ENCODE measurements at regions not wholly inside any gene's neighbourhood (a gene's known extent, or its start where the extent isn't known, plus 50 kb on each side); places are given as distances from the start of the nearest gene placed in this dataset.
"Not testable (repeated sequence)": the region's sequence is repeated elsewhere in the genome, so short reads cannot be mapped to it uniquely, and the experiment has no call there.

DNA sequence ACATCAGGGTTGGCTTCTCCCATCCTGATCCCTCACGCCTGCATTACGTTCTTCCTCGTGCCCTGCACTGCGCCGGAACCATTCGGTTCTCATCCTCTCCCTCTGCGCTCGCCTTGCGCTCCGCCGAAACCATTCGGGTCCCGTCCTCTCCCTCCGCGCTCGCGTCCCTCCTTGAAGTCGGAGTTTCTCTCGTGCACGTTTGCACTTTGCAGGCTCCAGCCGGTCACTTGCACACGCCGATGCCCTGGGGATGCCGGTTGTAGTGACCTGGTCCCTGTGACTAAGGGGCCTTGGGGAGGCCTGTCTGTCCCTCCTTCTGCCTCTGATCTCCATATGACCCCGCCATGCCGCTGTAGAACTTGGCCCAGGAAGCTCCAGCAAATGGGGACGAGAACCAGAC lies 265.8 kb downstream of the TEX29 start:
- DNase-seq, result no peak

DNA sequence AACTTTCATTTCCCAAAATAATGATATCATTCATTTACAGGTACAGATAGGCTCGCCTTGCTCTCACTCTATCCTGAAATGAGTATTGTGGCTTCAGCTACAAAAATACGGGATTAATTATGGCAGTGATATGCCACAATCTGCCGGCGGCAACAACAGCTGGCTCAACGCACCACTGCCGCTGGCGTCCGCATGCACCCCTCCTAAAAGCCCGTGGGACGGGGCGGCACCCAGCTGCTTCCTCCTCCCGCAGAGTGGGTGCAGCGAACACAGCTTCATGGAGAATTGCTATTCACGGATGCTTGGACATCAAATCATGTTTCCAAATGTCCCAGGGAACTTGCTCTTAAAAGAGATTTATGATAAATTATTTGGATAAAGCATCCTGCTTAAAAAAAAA lies 266.8 kb downstream of the TEX29 start:
- no peak for DNase-seq

DNA sequence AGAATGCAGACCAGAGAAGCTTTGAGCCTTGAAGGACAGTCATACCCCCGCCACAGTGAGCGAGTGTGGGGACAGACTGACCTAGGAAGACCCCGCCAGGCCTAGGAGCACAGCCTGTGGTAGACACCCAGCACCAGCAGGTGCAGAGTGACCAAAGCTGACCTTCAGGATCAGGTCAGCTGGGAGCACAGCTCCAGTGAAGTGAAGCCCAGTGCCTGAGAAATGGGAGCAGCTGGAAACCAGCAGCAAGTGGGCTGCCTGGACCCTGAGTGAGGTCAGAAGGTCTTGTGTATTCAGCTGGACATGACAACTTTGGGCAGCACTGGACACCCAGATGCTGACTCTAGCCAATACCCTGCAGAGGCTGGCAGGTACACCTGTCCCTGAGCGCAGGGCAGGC lies 268.9 kb downstream of the TEX29 start:
- no peak for DNase-seq

DNA sequence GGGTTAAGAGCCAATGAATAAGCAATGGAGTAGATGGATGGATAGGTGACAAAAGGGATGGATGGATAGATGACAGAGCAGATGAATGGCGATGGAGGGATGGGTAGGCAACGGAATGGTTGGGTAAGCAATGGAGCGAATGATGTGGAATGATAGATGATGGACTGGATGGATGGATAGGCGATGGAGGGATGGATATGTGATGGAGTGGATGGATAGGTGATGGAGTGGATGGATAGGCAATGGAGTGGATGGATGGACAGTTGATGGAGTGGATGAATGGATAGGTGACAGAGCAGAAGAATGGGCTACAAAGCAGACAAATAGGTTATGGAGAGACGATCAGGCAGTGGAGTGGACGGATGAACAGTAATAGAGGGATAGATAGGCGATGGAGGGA lies 269.6 kb downstream of the TEX29 start:
- no peak for DNase-seq

DNA sequence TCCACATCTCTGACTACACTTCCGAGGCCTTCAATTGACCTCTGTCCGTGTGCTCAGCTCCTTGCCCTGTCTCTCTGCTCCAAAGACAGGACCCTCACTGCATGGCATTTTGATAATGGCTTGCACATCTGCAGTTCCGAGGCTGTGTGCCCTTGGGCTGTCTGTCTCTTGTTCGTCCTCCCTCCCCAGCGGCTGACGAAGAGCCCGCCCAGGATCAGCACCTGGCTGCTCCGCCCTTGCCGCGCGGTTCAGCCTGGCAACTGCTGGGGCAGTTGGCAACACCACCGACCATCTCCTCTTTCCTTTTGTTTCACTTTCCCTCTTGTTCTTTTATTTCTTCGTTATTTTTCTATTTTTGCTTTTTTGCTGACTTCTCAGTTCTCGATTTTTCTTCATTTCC lies 270.4 kb downstream of the TEX29 start:
- no peak for DNase-seq

DNA sequence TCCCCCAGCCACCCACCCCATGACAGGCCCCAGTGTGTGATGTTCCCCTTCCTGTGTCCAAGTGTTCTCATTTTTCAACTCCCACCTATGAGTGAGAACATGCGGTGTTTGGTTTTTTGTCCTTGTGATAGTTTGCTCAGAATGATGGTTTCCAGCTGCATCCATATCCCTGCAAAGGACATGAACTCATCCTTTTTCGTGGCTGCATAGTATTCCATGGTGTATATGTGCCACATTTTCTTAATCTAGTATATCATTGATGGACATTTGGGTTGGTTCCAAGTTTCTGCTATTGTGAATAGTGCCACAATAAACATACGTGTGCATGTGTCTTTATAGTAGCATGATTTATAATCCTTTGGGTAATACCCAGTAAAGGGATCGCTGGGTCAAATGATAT lies 273.0 kb downstream of the TEX29 start:
- DNase-seq, result not testable (repeated sequence)

DNA sequence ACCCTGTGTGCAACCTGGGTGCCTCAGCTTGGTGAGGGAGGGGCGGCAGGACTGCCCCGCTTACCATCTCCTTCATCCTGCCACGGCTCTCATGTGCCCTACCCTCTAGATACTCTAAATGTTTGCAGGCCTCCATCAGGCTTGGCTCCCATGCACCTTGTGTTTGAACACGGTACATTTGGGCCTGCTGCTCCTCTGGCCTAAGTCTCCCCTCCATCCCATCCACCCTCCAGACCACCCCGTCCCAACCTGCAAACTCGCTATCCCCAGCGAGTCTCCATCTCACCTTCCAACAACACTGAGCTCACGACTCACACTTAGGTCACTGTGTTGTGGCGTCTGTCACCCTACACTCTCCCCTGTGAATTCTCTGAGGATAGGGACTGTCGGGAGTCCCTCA lies 274.2 kb downstream of the TEX29 start:
- no peak for DNase-seq

DNA sequence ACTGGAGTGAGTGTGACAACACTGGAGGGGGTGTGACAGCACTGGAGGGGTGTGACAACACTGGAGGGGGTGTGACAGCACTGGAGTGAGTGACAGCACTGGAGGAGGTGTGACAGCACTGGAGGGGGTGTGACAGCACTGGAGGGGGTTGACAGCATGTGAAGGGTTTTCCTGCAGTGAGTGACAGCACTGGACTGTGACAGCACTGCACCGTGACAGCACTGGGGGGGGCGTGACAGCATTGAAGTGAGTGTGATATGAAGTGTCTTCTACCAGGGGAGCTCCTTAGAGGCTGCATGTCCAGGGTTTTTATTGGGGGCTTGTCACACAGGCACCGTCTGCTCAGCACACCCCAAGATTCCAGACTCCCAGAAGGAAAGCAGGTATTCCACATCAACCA lies 274.8 kb downstream of the TEX29 start:
- no peak for DNase-seq

DNA sequence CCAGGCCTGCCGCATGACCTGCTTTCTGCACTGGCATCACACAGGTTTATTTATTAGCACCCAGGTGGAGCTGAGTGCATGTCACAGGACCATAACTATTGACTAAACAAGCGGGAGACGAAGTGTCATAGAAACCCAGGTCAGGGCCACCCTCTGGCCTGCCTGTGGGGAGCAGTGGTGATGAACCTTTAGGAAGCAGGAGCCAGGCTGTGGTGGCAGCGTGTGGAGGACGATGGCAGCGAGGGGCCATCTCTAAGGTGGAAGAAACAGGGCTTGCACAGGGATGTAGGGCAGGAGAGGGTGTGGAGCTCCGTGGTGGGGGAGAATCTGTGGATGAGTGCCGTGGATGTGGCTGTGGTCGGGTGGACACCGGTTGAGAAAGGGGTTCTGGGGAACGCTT lies 275.3 kb downstream of the TEX29 start:
- no peak for DNase-seq

DNA sequence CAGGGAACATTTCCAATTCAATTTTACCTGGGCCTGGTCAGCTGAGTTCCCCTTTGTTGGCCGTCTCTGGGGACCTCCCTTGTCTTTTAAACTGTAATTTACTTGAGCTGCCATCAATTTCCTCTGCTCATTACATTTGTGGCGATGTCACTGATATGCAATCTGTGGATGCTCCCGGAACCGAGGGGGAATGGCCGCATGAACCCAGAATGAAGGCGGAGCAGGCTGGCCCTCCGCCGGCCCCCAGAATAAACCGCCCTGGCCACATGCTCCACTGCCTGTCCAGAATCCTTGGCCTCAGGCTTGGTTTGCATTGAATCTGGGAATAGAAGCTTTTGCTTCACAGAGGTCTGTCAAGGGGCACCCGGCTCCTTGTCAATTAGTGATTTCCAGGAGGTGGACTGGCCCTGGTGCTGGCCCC lies 276.8 kb downstream of the TEX29 start:
- no peak for DNase-seq

DNA sequence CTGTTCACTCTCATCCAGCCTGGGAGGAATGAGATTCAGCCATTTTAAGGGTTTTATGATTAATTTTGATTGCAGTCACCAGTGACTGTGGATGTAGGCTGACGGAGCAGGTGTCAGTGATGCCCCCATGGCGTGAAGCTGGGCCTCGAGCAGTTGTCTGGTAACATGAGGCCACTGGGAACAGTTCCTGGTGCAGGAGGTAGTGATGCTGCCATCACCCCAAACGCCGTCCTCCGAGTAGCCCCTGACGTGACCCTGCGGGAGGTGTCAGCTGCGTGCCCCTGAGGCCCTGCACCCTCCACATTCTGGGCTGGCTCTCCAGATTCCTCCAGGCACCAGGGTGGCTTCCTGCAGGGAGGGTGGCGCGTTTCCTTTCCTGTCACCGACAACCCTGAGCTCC lies 277.2 kb downstream of the TEX29 start:
- DNase-seq, result no peak

DNA sequence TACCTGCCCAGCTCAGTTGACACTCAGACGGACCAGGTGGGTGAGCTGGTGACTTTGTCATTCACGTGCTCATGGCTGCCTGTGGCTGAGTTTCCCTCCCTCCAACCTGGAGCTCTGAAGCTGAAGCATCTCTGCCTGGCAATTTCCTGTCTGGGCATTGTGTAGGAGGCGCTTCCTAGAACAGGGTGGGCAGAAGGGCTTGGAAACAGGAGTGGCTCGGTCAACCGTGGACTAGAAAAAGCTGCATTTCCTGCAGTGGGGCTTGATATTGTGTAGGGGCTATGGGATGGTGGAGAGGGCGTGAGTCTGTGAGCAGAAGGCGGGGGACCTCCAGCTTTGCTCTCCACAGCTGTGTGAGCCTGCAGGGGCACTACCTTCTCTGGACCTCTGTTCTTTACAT lies 278.3 kb downstream of the TEX29 start:
- DNase-seq, result no peak

DNA sequence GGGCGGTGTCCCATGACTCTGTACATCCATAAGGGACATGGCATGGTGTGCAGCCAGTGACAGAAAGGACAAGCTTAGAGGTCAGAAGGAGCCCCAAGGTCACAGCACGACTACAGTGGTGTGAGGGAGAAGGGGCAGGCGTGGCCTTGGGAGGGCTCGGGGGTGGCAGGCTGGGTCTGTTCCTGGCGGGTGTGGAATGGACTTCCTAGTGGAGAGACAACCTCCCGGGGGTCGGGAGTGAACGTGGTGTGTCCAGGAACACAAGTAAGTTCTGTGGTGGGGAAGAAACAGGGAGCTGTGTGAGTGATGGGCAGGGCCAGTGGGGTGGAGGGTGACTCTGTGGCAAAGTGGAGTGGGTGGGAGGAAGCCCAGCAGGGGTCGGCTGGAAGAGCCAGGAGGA lies 279.3 kb downstream of the TEX29 start:
- no peak for DNase-seq

DNA sequence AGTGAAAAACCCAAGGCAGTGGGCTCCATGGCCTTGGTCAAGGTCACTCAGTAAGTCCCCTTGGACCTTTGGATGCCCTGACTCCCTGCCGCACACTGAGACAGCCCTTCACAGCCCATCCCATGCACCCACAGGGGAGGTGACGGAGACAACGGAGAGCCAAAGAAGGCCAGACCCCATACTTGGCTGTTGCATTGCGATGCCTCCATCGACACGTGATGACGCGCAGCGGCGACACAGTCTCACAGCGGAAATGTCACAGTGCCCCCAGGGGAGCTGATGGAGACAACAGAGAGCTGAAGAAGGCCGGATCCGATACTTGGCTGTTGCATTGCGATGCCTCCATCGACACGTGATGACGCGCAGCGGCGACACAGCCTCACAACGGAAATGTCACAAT lies 282.4 kb downstream of the TEX29 start:
- no peak for DNase-seq

DNA sequence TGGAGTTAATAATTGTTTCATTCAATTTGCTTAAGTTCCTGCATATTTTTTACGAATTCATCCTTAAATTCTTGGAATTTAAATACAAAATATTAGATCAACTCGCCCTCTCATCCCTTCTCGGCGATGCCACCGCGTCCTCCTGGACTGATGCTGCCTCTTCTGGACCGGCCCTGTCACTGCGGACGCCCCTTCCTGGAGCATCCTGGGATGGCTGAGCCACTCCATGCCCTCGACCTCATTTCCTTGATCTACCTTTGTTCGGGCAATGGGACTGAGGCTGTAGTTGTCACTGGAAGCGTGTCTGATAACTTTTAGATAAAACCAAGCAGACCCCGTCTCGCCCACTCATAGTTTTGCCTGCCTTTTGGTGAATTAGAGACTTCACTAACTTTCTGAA lies 283.7 kb downstream of the TEX29 start:
- no peak for DNase-seq

DNA sequence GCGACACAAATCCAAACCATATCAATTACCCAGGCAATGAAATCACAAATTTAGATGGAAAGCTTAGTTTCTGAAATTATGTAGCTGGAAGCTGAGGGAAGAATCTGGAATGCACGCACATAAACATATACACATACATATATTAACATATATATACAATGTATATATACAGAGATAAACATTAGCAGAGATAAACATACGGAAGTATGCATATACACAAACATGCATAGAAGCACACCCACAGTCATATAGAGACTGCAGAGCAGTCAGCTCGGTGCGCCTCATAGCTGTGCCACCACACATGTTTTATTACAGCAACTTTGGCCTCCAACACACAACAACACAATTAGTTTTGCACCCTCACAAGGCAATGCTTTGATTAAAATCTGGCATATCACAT lies 288.1 kb downstream of the TEX29 start:
- no peak for DNase-seq

DNA sequence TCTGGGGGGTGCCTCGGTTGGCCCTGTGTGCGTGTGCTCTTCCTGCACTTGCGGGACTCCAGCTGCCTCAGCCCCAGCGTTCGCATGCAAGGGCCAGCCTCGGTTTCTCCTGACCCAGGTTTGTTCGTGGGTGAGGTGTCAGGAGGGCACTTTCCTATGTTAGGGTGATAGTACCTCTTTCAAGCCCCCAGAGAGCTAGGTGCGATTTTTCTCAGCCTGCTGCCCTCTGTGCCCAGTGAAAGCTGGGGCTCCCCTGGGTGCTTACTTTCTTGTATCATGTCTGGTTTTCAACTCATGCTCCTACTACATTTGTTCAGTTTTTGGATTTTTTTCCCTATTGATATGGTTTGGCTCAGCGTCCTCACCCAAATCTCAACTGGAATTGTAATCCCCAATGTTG lies 289.2 kb downstream of the TEX29 start:
- DNase-seq, result no peak

DNA sequence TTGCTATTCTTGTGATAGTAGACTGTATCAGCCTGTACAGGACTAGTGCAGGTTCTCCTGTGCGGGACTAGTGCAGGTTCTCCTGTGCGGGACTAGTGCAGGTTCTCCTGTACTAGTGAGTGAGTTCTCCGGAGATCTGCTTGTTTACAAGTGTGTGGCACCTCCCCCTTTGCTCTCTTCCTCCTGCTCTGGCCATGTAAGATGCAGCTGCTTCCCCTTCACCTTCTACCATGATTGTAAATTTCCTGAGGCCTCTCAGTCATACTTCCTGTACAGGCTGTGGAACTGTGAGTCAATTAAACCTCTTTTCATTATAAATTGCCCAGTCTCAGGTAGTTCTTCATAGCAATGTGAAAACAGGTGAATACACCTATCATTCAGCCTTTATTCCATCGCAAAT lies 289.6 kb downstream of the TEX29 start:
- DNase-seq, result no peak

DNA sequence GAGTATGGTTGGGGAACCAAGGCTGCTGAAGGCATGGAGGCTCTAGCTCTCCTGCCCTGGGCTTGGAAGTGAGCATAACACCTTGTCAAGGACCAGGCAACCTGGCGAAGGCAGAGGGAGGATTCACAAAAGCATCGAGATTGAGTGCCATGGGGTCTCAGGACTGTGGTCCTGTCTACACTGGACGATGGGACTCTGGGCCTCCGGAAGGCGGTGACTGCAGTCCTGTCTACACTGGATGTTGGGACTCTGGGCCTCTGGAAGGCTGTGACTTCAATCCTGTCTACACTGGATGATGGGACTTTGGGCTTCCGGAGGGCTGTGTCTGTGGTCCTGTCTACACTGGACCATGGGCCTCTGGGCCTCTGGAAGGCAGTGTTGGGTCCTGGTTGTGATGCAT lies 290.4 kb downstream of the TEX29 start:
- no peak for DNase-seq

DNA sequence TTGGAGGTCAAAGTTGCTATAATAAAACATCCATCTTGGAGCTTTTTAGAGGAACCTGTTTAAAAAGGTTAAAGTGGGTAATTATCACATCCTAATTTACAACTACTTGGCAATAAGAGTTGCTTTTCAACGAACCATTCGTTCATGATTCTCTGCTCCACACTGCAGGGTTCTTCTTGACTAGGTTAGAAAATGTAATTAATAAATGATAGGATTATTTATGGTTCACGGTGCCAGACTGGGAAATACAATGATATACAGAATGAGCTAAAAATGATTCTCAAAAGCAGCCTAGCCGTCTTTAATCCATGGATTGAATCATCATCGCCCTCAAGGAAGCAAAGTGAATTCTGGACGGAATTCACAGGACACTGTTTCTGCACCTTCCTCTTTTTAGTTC lies 291.2 kb downstream of the TEX29 start:
- DNase-seq, result no peak

DNA sequence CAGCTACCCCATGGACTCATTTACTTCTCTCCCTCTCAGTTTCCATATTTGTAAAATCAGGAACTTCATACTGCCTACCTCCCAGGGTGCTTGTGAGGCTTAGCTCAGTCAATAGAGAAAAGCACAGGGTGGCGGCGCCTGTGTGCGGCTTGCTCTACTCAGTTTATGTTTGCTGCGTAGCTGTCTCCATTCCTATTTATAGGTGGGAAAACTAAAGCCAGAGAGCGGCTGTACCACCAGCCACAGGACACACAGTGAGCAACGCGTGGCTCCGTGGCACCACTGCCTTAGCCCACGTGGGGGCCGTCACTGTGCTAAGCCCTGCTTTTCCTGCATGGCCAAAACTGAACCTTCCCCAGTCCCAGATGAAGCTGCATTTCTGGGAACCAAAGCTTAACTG lies 292.4 kb downstream of the TEX29 start:
- DNase-seq, result no peak

DNA sequence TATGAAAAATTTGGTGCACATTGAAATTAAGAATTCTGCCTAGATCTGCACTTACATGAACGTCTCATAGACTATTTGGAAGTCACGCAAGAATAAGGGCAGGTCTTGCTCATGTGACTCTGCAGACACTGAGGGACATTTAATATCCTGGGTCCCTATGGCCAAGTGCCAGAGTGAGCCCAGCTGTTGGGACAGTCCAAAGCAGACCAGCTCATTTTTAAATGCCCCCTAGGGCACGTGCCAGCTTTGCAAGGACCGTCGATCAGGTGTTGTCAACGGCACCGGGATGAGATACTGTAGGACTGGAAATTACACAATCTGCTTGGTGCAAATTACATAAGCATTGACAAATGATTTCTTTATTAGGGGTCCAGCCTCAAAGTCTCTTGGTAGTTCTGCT lies 293.6 kb downstream of the TEX29 start:
- DNase-seq, result no peak

DNA sequence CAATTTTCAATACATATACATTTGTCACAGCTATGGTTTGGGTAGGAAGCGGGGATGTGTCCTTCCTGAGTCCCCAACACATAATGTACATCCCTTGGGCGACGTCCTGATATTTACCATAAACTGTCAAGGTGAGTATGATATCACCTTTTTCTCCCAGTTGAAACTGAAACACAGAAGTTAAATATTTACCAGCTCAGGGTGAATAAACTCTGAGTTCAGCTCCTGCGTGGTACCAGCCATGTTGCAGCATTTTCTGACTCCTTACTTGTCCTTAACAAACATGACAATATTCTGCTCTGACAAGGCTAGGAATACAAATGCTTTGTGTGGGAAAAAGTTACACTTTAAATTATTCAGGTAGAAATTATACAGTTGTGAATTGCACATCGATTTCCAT lies 294.2 kb downstream of the TEX29 start:
- no peak for DNase-seq

DNA sequence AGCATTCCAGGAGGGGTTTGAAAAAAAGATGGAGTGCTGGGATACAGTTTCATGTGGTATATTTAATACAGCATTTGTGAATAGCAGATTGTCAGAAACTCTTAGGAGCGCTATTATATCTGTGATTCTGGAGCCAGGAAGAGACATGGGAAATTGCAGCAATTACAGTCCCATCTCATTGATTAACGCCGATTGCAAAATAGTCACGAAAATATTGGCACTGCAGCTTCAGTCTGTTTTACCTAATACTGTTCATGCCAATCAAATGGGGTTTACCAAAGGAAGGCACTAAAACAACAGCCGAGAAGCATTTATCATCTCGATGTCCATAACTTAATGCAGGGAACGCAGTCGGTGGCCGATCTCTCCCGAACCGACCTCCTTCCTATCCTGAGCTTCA lies 295.8 kb downstream of the TEX29 start:
- DNase-seq, result no peak

DNA sequence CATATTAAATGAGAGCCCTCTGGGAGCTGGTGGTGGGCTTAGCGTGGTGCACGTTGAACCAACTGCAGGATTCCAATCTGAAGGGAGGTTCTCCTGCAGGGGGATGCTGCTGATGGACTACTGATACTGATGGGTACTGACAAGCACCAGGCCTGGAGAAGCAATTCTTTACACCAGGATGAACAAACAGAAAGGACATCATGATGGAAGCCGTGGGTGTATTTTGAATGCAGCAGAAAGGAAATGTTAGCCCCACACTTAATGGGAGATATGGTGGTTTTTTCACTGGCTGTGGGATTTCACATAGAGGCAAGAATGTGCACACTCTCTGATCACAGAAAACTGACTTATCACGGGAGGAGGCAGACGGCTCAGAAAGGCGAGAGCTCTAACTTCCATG lies 299.7 kb downstream of the TEX29 start:
- DNase-seq, result no peak

Data from muscle of arm (tissue), 1 donor.